ENCODE measurements at regions not wholly inside any gene's neighbourhood (a gene's known extent, or its start where the extent isn't known, plus 50 kb on each side); places are given as distances from the start of the nearest gene placed in this dataset.

- Histone ChIP-seq H3K27ac (ENCODE audit: low read depth) (no peak overlapping the region), H3K79me2 (replicated peaks; ENCODE audit: insufficient read depth) (no peaks in the 10 kb centered on the region), H2AFZ (no peak overlapping the region), H3K4me1 (ENCODE audit: insufficient read depth) (no peaks in the 10 kb centered on the region), H3K27me3 (ENCODE audit: insufficient read depth) (no peaks in the 10 kb centered on the region), H3K36me3 (ENCODE audit: insufficient read depth) (no peaks in the 10 kb centered on the region), H3K9me2 (ENCODE audit: insufficient read depth) (peaks cover 3% of the 10 kb centered on the region; the same call in 1 of the 2 replicates), H3F3A (replicated peaks; ENCODE audit: low read depth) (no peaks in the 10 kb centered on the region), H3K4me2 (no peak overlapping the region), H4K20me1 (replicated peaks; ENCODE audit: insufficient read depth) (no peaks in the 10 kb centered on the region), H3K4me3 (no peak overlapping the region)
- no peaks in the 10 kb centered on the region for H3K27me3 Mint-ChIP-seq (ENCODE audit: insufficient read depth, low read depth, poor library complexity)
- no peak overlapping the region for H3K4me3 Mint-ChIP-seq
- no peak overlapping the region for H3K27ac Mint-ChIP-seq
- no peaks in the 10 kb centered on the region for H3K4me1 Mint-ChIP-seq
- TF ChIP-seq CTCF (conservative IDR thresholded peaks at IDR 0.05; ENCODE audit: low read depth in 2 of 2), result no peak
- no peak for TF ChIP-seq EZH2phosphoT487 (IDR thresholded peaks at IDR 0.05; ENCODE audit: unreplicated experiment)
- TF ChIP-seq ZNF462 (CRISPR knock-in tag; IDR thresholded peaks at IDR 0.05), result no peak
- TF ChIP-seq CREB1 (CRISPR knock-in tag; IDR thresholded peaks at IDR 0.05; ENCODE audit: low read depth), result no peak
- TF ChIP-seq EZH2 (IDR thresholded peaks at IDR 0.05; ENCODE audit: low read depth, unreplicated experiment), result no peak
- no peak for TF ChIP-seq STAT1 (IDR thresholded peaks at IDR 0.05; ENCODE audit: unreplicated experiment)
- no peak for TF ChIP-seq JUNB (IDR thresholded peaks at IDR 0.05; ENCODE audit: unreplicated experiment)
- TF ChIP-seq NANOG (IDR thresholded peaks at IDR 0.05; ENCODE audit: borderline replicate concordance), result no peak
- no peak for TF ChIP-seq ZNF114 (CRISPR knock-in tag; IDR thresholded peaks at IDR 0.05)
- no peak for TF ChIP-seq ZNF331 (CRISPR knock-in tag; IDR thresholded peaks at IDR 0.05; ENCODE audit: low read depth)
- no peak for TF ChIP-seq ETS1 (IDR thresholded peaks at IDR 0.05)
- TF ChIP-seq POLR2AphosphoS5 (IDR thresholded peaks at IDR 0.05; ENCODE audit: low read depth), result no peak
- no peak for DNase-seq (ENCODE audit: low spot score)
- no peaks in the 10 kb centered on the region for H3K9me3 Mint-ChIP-seq
- H3K36me3 Mint-ChIP-seq (ENCODE audit: low read depth), result no peaks in the 10 kb centered on the region
- ATAC-seq, result no peak
Observed at GRCh38 chr15:96019114-96019513, 311.4 kb upstream of the NR2F2 start.
